H9 (cell line): ENCODE measurements at regions not wholly inside any gene's neighbourhood (a gene's known extent, or its start where the extent isn't known, plus 50 kb on each side); places are given as distances from the start of the nearest gene placed in this dataset.

Source experiments
- DNase-seq: peaks from one replicate; pipeline ENCODE4 v3.0.0-alpha.2; 2017
- H2AFZ ChIP-seq: one replicate; pipeline ENCODE4 v1.6.1; 2013; ENCODE audit warnings: mild to moderate bottlenecking, low read length, control low read depth, moderate library complexity
- H2AK5ac ChIP-seq: 2 replicates; pipeline ENCODE4 v1.6.1; 2013; ENCODE audit warnings: low read length, control low read depth, mixed read lengths; ENCODE audit not compliant: insufficient read length
- H2BK120ac ChIP-seq: one replicate; pipeline ENCODE4 v1.6.1; 2013; ENCODE audit warnings: low read depth, mild to moderate bottlenecking, low read length, control low read depth, inconsistent platforms; ENCODE audit not compliant: poor library complexity, severe bottlenecking
- H2BK12ac ChIP-seq: 2 replicates; pipeline ENCODE4 v1.6.1; 2013; ENCODE audit warnings: low read length, control low read depth, mixed read lengths, low read depth; ENCODE audit not compliant: insufficient read length
- H2BK15ac ChIP-seq: 2 replicates; pipeline ENCODE4 v1.6.1; 2013; ENCODE audit warnings: low read depth, low read length, control low read depth
- H2BK20ac ChIP-seq: one replicate; pipeline ENCODE4 v1.6.1; 2013; ENCODE audit warnings: low read depth, mild to moderate bottlenecking, low read length, control low read depth, inconsistent platforms; ENCODE audit not compliant: poor library complexity, severe bottlenecking
- H2BK5ac ChIP-seq: 2 replicates; pipeline ENCODE4 v1.6.1; 2013; ENCODE audit warnings: low read length, control low read depth, mixed read lengths; ENCODE audit not compliant: insufficient read length
- H3K14ac ChIP-seq: 2 replicates; pipeline ENCODE4 v1.6.1; 2013; ENCODE audit warnings: low read length, control low read depth; ENCODE audit not compliant: insufficient read depth
- H3K18ac ChIP-seq: 2 replicates; pipeline ENCODE4 v1.6.1; 2013; ENCODE audit warnings: low read depth, mild to moderate bottlenecking, mixed read lengths, low read length, control low read depth; ENCODE audit not compliant: insufficient read length
- H3K23ac ChIP-seq: 2 replicates; pipeline ENCODE4 v1.6.1; 2013; ENCODE audit warnings: low read length, control low read depth, mixed read lengths, low read depth; ENCODE audit not compliant: insufficient read length
- H3K23me2 ChIP-seq: 2 replicates; pipeline ENCODE4 v1.6.1; 2013; ENCODE audit warnings: low read depth, mild to moderate bottlenecking, mixed read lengths, low read length, control low read depth; ENCODE audit not compliant: insufficient read length, poor library complexity, severe bottlenecking
- H3K27ac ChIP-seq: 2 replicates; pipeline ENCODE4 v1.5.1; 2013; ENCODE audit warnings: low read length, control low read depth, mixed read lengths, low read depth; ENCODE audit not compliant: insufficient read length
- H3K27me3 ChIP-seq: 2 replicates; pipeline ENCODE4 v1.6.1; 2013; ENCODE audit warnings: low read length, control low read depth, inconsistent platforms; ENCODE audit not compliant: insufficient read depth
- H3K4ac ChIP-seq: 2 replicates; pipeline ENCODE4 v1.6.1; 2013; ENCODE audit warnings: low read depth, mild to moderate bottlenecking, control low read depth, inconsistent platforms, low read length, moderate library complexity
- H3K4me1 ChIP-seq: 2 replicates; pipeline ENCODE4 v1.6.1; 2013; ENCODE audit warnings: low read length, control low read depth, inconsistent platforms; ENCODE audit not compliant: insufficient read depth
- H3K4me2 ChIP-seq: 2 replicates; pipeline ENCODE4 v1.6.1; 2013; ENCODE audit warnings: low read length, control low read depth, mixed read lengths; ENCODE audit not compliant: insufficient read length, insufficient read depth
- H3K56ac ChIP-seq: 2 replicates; pipeline ENCODE4 v1.6.1; 2013; ENCODE audit warnings: low read depth, mild to moderate bottlenecking, mixed read lengths, low read length, control low read depth; ENCODE audit not compliant: insufficient read length
- H3K79me1 ChIP-seq: 2 replicates; pipeline ENCODE4 v1.6.1; 2013; ENCODE audit warnings: low read depth, mild to moderate bottlenecking, moderate library complexity, low read length, control low read depth, inconsistent platforms; ENCODE audit not compliant: insufficient read depth, poor library complexity, severe bottlenecking
- H3K79me2 ChIP-seq: 2 replicates; pipeline ENCODE4 v1.6.1; 2013; ENCODE audit warnings: low read length, control low read depth, inconsistent platforms; ENCODE audit not compliant: insufficient read depth
- H3K9ac ChIP-seq: 2 replicates; pipeline ENCODE4 v1.6.1; 2013; ENCODE audit warnings: low read length, control low read depth, mixed read lengths; ENCODE audit not compliant: insufficient read length; ENCODE audit errors: extremely low read depth
- H3K9me3 ChIP-seq: one replicate; pipeline ENCODE4 v1.6.1; 2013; ENCODE audit warnings: low read depth, low read length, inconsistent platforms; ENCODE audit not compliant: control insufficient read depth
- H3T11ph ChIP-seq: one replicate; pipeline ENCODE4 v1.6.1; 2013; ENCODE audit warnings: mild to moderate bottlenecking, low read length, control low read depth, inconsistent platforms
- H4K20me1 ChIP-seq: one replicate; pipeline ENCODE4 v1.6.1; 2013; ENCODE audit not compliant: control insufficient read depth, insufficient read length, insufficient read depth
- H4K5ac ChIP-seq: 2 replicates; pipeline ENCODE4 v1.6.1; 2013; ENCODE audit warnings: low read depth, mild to moderate bottlenecking, mixed read lengths, low read length, control low read depth; ENCODE audit not compliant: insufficient read length
- H4K8ac ChIP-seq: replicated peaks from 2 replicates; pipeline ENCODE4 v1.6.1; 2013; ENCODE audit warnings: low read length, control low read depth, mixed read lengths, low read depth; ENCODE audit not compliant: insufficient read length
- H4K91ac ChIP-seq: 2 replicates; pipeline ENCODE4 v1.6.1; 2013; ENCODE audit warnings: low read depth, mild to moderate bottlenecking, moderate library complexity, mixed read lengths, low read length, control low read depth; ENCODE audit not compliant: insufficient read length
- H3K27ac Mint-ChIP-seq, 3 experiments: 2 replicates in 2 of 3; 3 replicates in 1 of 3; pipeline ENCODE4 v1.8.0; 2020 to 2021; ENCODE audit warnings: mixed read lengths in 3 of 3, mild to moderate bottlenecking in 1 of 3, moderate library complexity in 1 of 3
- H3K27me3 Mint-ChIP-seq: 2 replicates; pipeline ENCODE4 v1.8.0; 2021; ENCODE audit warnings: low read depth, mild to moderate bottlenecking, moderate library complexity, mixed read lengths
- H3K36me3 Mint-ChIP-seq, 3 experiments: 2 replicates in 2 of 3; 3 replicates in 1 of 3; pipeline ENCODE4 v1.8.0; 2020 to 2021; ENCODE audit warnings: low read depth in 3 of 3, mixed read lengths in 3 of 3; ENCODE audit not compliant: insufficient read depth in 1 of 3
- H3K4me1 Mint-ChIP-seq, 2 experiments: 2 replicates each; pipeline ENCODE4 v1.8.0; 2020; ENCODE audit warnings: mixed read lengths in 2 of 2
- H3K4me3 Mint-ChIP-seq, 2 experiments: 2 replicates in 1 of 2; 3 replicates in 1 of 2; pipeline ENCODE4 v1.8.0; 2020 to 2021; ENCODE audit warnings: mild to moderate bottlenecking in 2 of 2, mixed read lengths in 2 of 2, moderate library complexity in 1 of 2
- H3K9me3 Mint-ChIP-seq, 2 experiments: 2 replicates in 1 of 2; 3 replicates in 1 of 2; pipeline ENCODE4 v1.8.0; 2020; ENCODE audit warnings: mild to moderate bottlenecking in 2 of 2, mixed read lengths in 2 of 2, moderate library complexity in 1 of 2
- CTCF ChIP-seq: fragments of 200-600 bp; sonication (generic); conservative IDR thresholded peaks from 3 replicates; pipeline ENCODE4 v1.8.0; 2021; ENCODE audit warnings: antibody characterized with exemption, mild to moderate bottlenecking
- whole genome bisulfite sequencing: extraction: QIAGEN DNeasy Blood & Tissue Kit; methylation state at CpG from one replicate; pipeline ENCODE4 v1.1.7; 2013; ENCODE audit warnings: missing lambda C conversion rate, low lambda C conversion rate, mixed read lengths; ENCODE audit not compliant: insufficient read length; ENCODE audit errors: extremely low coverage; 5-methylcytosine and 5-hydroxymethylcytosine counted together

- H2BK20ac ChIP-seq, result no peak overlapping the region
- H3K9ac ChIP-seq, result no peak overlapping the region
- no peak overlapping the region for H4K91ac ChIP-seq
- peaks cover 2 to 8% of the 10 kb centered on the region in 2 experiments; a peak in 3 of 5 replicates for H3K9me3 Mint-ChIP-seq
- H3K56ac ChIP-seq, result no peak overlapping the region
- H3K4me2 ChIP-seq, result no peak overlapping the region
- H2AFZ ChIP-seq, result no peak overlapping the region
- H3K27me3 Mint-ChIP-seq, result peaks cover 2% of the 10 kb centered on the region; the same call in 1 of the 2 replicates
- no CpG with 5 or more reads among the region's 9 CpGs for WGBS
- peaks cover 0 to 4% (median 1%) of the 10 kb centered on the region in 3 experiments; a peak in 2 of 7 replicates for H3K36me3 Mint-ChIP-seq
- H2BK120ac ChIP-seq, result no peak overlapping the region
- H4K20me1 ChIP-seq, result no peaks in the 10 kb centered on the region
- DNase-seq, result no peak
- H4K5ac ChIP-seq, result no peak overlapping the region
- peaks cover 0 to 5% of the 10 kb centered on the region in 2 experiments; a peak in 2 of 4 replicates for H3K4me1 Mint-ChIP-seq
- no peak overlapping the region for H2BK15ac ChIP-seq
- no peaks in the 10 kb centered on the region for H3K4me1 ChIP-seq
- H3K4ac ChIP-seq, result no peak overlapping the region
- no peak overlapping the region for H3K14ac ChIP-seq
- H3K4me3 Mint-ChIP-seq, result no peak overlapping the region
- no peak overlapping the region for H4K8ac ChIP-seq
- no peak overlapping the region for H2BK12ac ChIP-seq
- no peak overlapping the region for H2AK5ac ChIP-seq
- H3T11ph ChIP-seq, result no peak overlapping the region
- H3K79me2 ChIP-seq, result no peaks in the 10 kb centered on the region
- no peaks in the 10 kb centered on the region for H3K79me1 ChIP-seq
- no peak overlapping the region for H3K27ac Mint-ChIP-seq
- H2BK5ac ChIP-seq, result no peak overlapping the region
- no peaks in the 10 kb centered on the region for H3K9me3 ChIP-seq
- H3K23me2 ChIP-seq, result no peaks in the 10 kb centered on the region
- no peak overlapping the region for H3K18ac ChIP-seq
- H3K27me3 ChIP-seq, result no peaks in the 10 kb centered on the region
- no peak for TF ChIP-seq CTCF
- no peak overlapping the region for H3K23ac ChIP-seq
- no peak overlapping the region for H3K27ac ChIP-seq
Measured at GRCh38 chr16:55255733-55256282, 68.2 kb upstream of the IRX6 start.
